GM12891 (cell line): ENCODE measurements at regions not wholly inside any gene's neighbourhood (a gene's known extent, or its start where the extent isn't known, plus 50 kb on each side); places are given as distances from the start of the nearest gene placed in this dataset.

Source experiments
- DNase-seq: peaks from one replicate; pipeline ENCODE4 v3.0.0; 2011; ENCODE audit warnings: low spot score; ENCODE audit not compliant: insufficient read length
- FAIRE-seq: peaks from 2 replicates; lab custom pipeline; 2011; peaks lifted over from hg19 to GRCh38; lab: Jason Lieb, UNC
- PAX5 ChIP-seq: IDR thresholded peaks from 2 replicates; pipeline ENCODE4 v1.6.1; 2011; ENCODE audit warnings: low read length, moderate library complexity, mild to moderate bottlenecking; ENCODE audit not compliant: insufficient read depth, severe bottlenecking
- POLR2A ChIP-seq: IDR thresholded peaks from 2 replicates; pipeline ENCODE4 v1.6.1; 2011; ENCODE audit warnings: low read depth, low read length, control low read depth
- POLR2AphosphoS5 ChIP-seq: IDR thresholded peaks from 2 replicates; pipeline ENCODE4 v1.6.1; 2011; ENCODE audit warnings: low read depth, low read length, control low read depth
- POU2F2 ChIP-seq: IDR thresholded peaks from 2 replicates; pipeline ENCODE4 v1.6.1; 2011; ENCODE audit warnings: low read depth, mild to moderate bottlenecking, control low read depth, low read length, moderate library complexity
- SPI1 ChIP-seq: IDR thresholded peaks from 2 replicates; pipeline ENCODE4 v1.6.1; 2011; ENCODE audit warnings: low read depth, low read length, control low read depth
- TAF1 ChIP-seq: IDR thresholded peaks from 2 replicates; pipeline ENCODE4 v1.6.1; 2011; ENCODE audit warnings: low read depth, low read length, control low read depth

- FAIRE-seq (no peak), DNase-seq (no peak)
- TF ChIP-seq POU2F2 = no peak
- TF ChIP-seq POLR2A = no peak
- no peak for TF ChIP-seq SPI1
- no peak for TF ChIP-seq TAF1
- TF ChIP-seq POLR2AphosphoS5 = no peak
- TF ChIP-seq PAX5 = no peak
These were observed 218.7 kb downstream of the RBM43 start for GRCh38 chr2:151042964-151043363.

GRCh38 chr2:151040039-151040438 is 221.6 kb downstream of the RBM43 start:
- FAIRE-seq = no peak
- DNase-seq = no peak
- TF ChIP-seq POLR2AphosphoS5 = no peak
- no peak for TF ChIP-seq SPI1
- TF ChIP-seq POLR2A = no peak
- no peak for TF ChIP-seq PAX5
- TF ChIP-seq TAF1 = no peak
- no peak for TF ChIP-seq POU2F2

- DNase-seq = no peak
- no peak for FAIRE-seq
- no peak for TF ChIP-seq TAF1
- TF ChIP-seq POU2F2 = no peak
- no peak for TF ChIP-seq POLR2AphosphoS5
- TF ChIP-seq POLR2A = no peak
- TF ChIP-seq SPI1 = no peak
- TF ChIP-seq PAX5 = no peak
These were observed 223.1 kb downstream of the RBM43 start for GRCh38 chr2:151038516-151038915.

GRCh38 chr2:151037434-151037833 is 224.2 kb downstream of the RBM43 start:
- TF ChIP-seq SPI1 (no peak), TAF1 (no peak)
- DNase-seq = no peak

GRCh38 chr2:151033271-151034248 is 228.1 kb downstream of the RBM43 start:
- FAIRE-seq = no peak
- DNase-seq = no peak
- TF ChIP-seq POU2F2 (no peak), TAF1 (no peak), POLR2A (no peak), SPI1 (no peak), POLR2AphosphoS5 (no peak), PAX5 (no peak)

More at GRCh38 chr2:151037434-151037833, 224.2 kb downstream of the RBM43 start:
- no peak for FAIRE-seq

- FAIRE-seq (no peak), DNase-seq (no peak)
- TF ChIP-seq PAX5 (no peak), POLR2AphosphoS5 (no peak), SPI1 (no peak)
These were observed 228.9 kb downstream of the RBM43 start for GRCh38 chr2:151032741-151033191.

- no peak for FAIRE-seq
- TF ChIP-seq POU2F2 = no peak
- DNase-seq = no peak
These were observed 230.9 kb downstream of the RBM43 start for GRCh38 chr2:151030663-151031230.

GRCh38 chr2:151029406-151030157 is 232.1 kb downstream of the RBM43 start:
- FAIRE-seq = no peak
- no peak for TF ChIP-seq POLR2A
- no peak for TF ChIP-seq PAX5
- TF ChIP-seq POU2F2 = no peak
- no peak for TF ChIP-seq TAF1
- no peak for TF ChIP-seq POLR2AphosphoS5
- TF ChIP-seq SPI1 = no peak
- DNase-seq = no peak

- no peak for TF ChIP-seq POLR2A
- no peak for TF ChIP-seq SPI1
- no peak for TF ChIP-seq TAF1
- TF ChIP-seq PAX5 = no peak
- TF ChIP-seq POLR2AphosphoS5 = no peak
- no peak for TF ChIP-seq POU2F2
- FAIRE-seq (no peak), DNase-seq (no peak)
These were observed 232.9 kb downstream of the RBM43 start for GRCh38 chr2:151028691-151029176.
